Endothelial cell of hepatic sinusoid (primary cell): ENCODE measurements at regions not wholly inside any gene's neighbourhood (a gene's known extent, or its start where the extent isn't known, plus 50 kb on each side); places are given as distances from the start of the nearest gene placed in this dataset.

Source experiments
- in situ Hi-C: cut with HindIII; loops from 2 replicates; pipeline ENCODE4 v1.10.0; 2017; ENCODE audit warnings: low sequenced_read_pairs

DNA sequence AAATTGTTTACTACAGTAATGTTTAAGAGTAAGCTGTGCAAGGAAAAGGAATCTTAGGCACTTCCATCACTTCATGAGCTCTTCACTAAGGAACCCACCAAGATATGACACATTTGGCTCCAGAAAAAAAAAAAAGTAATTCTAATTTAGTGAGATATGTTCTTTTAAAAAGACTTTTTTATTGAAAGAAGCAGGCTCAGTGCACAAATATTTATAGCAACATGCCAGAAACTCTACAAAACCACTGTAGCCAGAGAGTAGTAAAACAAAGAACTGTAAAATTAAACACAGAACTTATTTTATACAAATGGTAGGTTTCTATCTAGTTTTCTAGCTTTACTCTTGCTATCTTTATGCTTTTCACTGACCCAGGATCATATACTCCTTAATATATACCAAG, 434.6 kb upstream of the ADGRL2 start:
- in situ Hi-C loops, result no loop called here

DNA sequence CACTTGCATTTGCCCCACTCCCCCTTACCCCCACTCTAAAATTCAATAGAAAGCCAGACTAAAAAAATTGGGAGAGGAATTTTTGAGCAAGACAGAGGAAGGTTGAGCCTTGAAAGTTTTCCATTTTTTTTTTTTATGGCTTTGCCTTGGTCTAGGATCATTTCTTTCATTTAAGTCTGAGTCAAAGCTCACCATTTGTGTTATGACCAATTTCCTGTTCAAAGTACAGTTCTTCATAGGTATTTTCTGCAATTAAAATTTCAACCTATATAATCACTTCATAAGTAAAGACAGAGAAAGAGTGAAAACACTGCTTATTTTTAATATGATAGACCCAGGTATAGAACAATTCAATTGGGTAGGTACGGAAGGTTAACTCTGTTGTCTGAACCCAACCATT, 436.6 kb upstream of the ADGRL2 start:
- in situ Hi-C loops, result no loop called here

DNA sequence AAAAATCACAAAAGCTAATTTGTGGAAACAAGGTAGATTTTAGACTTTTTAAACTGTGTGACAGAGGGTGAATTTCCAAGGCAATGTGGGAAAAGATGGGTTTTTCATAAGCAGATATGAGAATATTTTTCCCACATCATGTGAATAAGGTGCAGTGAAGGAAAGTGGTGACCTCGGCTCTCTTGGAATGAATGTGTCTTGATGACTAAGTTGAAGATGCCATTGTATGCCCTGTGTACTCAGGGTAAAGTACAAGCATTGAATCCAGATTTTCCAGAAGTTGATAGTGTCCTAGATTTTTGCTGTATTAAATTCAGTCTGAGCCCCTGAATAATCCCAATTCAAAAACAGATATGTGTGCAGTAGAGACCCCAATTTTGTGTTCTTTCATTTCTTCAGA, 442.6 kb upstream of the ADGRL2 start:
- in situ Hi-C loops, result no loop called here

- in situ Hi-C loops, result no loop called here
These were observed 448.9 kb upstream of the ADGRL2 start for GRCh38 chr1:81351864-81352263.

GRCh38 chr1:81349194-81349965, 451.4 kb upstream of the ADGRL2 start:
- in situ Hi-C loops, result no loop called here

DNA sequence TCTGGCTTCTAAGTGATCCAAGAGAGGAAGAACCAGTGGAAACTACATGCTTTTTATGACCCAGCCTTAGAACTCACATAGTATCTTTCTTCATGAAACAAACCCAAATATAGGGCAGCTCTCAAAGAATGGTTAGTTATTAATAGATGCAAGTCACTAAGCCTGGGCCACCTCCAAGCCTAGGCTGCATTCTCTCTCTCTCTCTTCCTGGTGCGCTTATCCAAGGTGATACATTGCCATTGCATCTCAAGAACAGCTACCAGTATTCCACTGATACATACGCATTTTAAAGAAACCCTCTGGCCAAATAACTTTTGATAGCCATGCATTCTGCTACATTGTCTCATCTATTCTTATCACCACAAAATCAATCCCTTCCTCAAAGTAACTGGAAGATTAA, 455.6 kb upstream of the ADGRL2 start:
- in situ Hi-C loops, result no loop called here

- in situ Hi-C loops, result no loop called here
These were observed 460.5 kb upstream of the ADGRL2 start for GRCh38 chr1:81340239-81340638.

- in situ Hi-C loops, result no loop called here
These were observed 463.5 kb upstream of the ADGRL2 start for GRCh38 chr1:81337226-81337625.

DNA sequence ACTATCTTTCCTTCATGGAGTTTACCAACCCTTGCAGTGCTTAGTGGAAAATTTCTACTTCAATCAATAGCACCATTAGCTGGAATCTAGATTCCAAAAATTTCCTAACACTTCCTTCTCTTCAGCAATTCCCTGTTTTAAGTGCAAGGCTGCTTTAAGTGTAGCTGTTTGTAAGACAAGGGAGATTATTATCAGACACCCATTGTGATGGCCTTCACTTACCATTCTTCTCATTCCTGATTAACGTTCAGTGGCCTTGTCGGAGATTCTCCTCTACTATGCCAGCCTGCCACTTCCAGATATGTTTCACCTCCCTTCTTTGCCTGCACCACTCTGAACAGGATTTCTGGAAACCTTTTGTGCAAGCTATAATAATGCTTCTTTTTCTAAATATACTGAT, 464.9 kb upstream of the ADGRL2 start:
- in situ Hi-C loops, result no loop called here

- in situ Hi-C loops, result no loop called here
These were observed 470.2 kb upstream of the ADGRL2 start for GRCh38 chr1:81330521-81330920.

GRCh38 chr1:81330111-81330510, 470.6 kb upstream of the ADGRL2 start:
- in situ Hi-C loops, result no loop called here

DNA sequence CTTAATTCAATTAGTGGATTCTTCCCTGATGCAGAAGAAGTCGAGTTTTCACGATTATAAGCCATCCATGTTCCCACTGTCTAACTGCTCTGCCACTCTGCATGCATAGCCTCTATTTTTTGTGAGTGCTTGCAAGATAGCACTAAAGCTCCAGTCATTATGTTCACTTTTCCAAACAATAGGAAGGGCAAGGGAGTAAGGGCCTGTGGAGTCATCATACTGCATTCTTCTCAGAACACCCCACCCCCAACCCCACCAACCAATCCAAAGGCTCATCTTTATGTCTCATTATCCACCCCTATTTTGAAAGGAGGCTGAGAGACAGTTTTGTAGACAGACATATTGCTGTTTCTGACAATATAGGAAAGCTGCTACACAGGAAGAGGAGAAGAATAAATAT, 471.7 kb upstream of the ADGRL2 start:
- in situ Hi-C loops, result no loop called here

- in situ Hi-C loops, result no loop called here
These were observed 473.0 kb upstream of the ADGRL2 start for GRCh38 chr1:81327743-81328142.

GRCh38 chr1:81327103-81327710, 473.5 kb upstream of the ADGRL2 start:
- in situ Hi-C loops, result no loop called here

DNA sequence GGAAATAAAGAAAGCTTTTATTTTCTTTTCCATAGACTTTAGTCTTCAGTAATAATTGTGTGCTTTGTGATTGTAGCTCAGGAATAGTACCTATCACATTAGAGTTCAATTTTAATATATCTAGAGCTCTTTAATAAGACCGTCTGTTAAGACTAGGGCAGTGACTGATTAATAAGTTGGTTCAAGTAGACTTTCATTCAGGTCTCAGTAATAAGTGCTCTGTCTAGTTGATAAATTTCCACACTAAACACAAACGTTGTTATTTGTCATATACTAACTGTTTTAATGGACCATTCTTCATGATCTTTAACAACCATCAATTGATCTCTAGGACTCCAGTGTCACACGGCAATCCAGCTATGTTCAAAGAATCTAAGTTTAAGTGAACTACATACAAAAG, 474.5 kb upstream of the ADGRL2 start:
- in situ Hi-C loops, result no loop called here

DNA sequence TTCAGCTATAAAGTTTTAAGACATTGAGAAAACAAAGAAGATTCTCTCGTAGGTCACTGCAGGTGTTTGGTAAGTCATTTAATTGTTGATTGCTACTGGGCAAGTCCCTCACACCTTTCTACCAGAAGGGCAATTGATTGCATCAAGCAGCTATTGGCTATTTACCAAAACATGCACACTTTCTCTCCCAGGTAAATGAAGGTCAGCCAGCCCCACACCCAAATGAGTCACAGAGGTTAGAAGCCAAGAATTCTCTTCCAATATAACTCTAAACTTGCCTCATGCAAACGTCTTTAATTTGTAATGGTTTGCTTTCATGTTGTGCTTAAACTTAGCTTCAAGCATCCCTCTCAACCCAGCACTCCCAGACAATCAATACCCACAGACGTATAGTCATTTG, 475.3 kb upstream of the ADGRL2 start:
- in situ Hi-C loops, result no loop called here

DNA sequence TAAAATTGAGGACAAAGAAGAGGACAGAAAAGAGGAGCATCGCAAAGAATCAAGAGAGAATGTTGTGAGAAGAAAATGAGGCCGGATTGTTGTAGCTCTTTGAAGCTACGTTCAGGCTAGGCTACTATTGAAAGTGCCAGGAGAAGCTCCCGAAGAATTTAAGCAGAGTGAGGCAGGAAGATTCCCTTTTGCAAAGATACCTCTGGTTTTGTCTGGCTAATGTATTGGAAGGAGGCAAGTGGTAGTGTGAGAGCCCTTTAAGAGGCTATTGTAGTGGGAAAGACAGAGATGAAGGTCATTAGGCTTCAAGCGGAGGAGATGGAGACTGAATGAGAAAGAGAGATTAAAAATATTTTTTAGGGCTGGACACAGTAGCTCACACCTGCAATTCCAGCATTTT, 476.9 kb upstream of the ADGRL2 start:
- in situ Hi-C loops, result no loop called here

- in situ Hi-C loops, result no loop called here
These were observed 483.5 kb upstream of the ADGRL2 start for GRCh38 chr1:81317191-81317590.

DNA sequence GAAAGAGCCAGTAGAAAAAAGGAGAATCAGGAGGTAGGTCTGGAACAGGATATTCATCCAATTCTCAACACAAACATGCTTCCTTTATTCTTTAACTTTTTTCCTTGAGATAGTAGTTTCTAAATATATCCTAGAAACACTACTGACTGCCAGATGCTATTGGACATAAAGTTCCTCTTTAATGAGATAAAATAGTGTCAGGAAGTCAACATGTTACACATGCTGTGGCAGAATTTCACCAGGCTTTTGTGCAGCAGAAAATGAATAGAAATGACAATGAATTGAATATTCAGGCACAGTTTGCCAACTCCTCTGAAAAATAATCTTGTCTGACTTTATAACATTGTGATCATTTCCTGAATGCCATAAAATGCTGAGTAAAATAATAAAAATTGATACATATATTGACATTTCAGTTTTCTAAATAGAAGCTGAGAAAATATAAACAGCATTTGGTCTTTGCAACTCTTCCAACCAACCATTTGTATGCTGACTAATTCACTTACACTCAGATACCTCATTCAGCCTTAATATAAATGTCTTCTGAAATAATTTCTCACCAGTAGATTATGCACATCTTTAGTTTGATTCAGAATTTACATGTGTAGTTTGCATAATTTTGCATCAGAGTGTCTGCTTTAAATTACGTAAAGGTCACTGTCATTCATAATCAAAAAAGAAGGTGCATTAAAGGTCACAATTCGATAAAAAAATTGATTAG, 486.1 kb upstream of the ADGRL2 start:
- in situ Hi-C loops, result no loop called here

DNA sequence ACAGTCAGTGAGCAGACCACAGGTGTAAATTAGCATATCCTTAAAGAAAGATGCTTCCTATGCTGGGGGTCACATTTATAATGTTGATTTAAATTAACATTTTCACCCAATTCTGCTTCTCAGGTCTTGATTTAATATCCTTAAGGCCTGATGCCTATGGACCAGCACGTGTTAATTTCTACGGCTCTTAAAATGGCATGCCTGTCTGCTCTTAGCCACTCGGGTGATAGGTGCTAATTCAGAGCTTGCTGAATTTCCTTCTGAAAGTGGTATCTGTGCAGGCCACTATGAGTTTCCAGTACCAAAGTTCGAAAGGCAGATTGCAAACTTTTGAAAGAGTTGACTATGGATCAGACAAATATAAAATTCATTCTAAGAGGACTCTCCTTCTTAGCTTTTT, 487.4 kb upstream of the ADGRL2 start:
- in situ Hi-C loops, result no loop called here

GRCh38 chr1:81312272-81312754, 488.4 kb upstream of the ADGRL2 start:
- in situ Hi-C loops, result no loop called here

DNA sequence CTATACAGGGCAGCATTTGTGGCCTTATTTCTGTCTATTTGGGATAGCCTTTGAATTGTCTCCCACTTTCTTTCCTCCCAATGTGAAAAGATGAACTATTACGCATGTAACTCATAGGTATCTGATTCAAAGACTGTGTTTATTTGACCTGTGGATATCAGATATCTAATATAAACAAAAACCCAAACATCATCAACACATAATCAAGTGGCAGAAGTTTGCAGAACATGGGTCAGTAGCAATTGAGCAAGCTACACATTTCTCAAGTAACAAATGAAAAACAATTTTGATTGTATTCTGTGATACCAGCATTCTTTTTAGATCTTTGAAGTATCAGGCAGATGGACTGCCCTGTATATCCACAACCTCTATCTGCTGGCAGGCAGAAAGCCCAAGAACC, 490.5 kb upstream of the ADGRL2 start:
- in situ Hi-C loops, result no loop called here
